ENCODE measurements at regions not wholly inside any gene's neighbourhood (a gene's known extent, or its start where the extent isn't known, plus 50 kb on each side); places are given as distances from the start of the nearest gene placed in this dataset.

- Histone ChIP-seq H3K27ac (ENCODE audit: low read length) (no peak overlapping the region), H3K4me2 (ENCODE audit: low read depth, low read length) (no peak overlapping the region), H3K79me2 (ENCODE audit: low read length) (no peaks in the 10 kb centered on the region), H3K27me3 (replicated peaks; ENCODE audit: insufficient read depth, low read length) (no peaks in the 10 kb centered on the region), H3K9me2 (replicated peaks; ENCODE audit: insufficient read depth, low read length) (no peaks in the 10 kb centered on the region), H3F3A (ENCODE audit: insufficient read depth, low read length) (no peaks in the 10 kb centered on the region), H3K4me3 (ENCODE audit: low read length) (no peak overlapping the region), H3K36me3 (replicated peaks; ENCODE audit: insufficient read depth, low read length) (no peaks in the 10 kb centered on the region), H3K9me3 (replicated peaks; ENCODE audit: insufficient read depth, low read length) (no peaks in the 10 kb centered on the region), H4K20me1 (ENCODE audit: insufficient read depth, low read length) (no peaks in the 10 kb centered on the region), H3K9ac (ENCODE audit: low read length) (no peak overlapping the region), H3K4me1 (ENCODE audit: low read length) (no peaks in the 10 kb centered on the region), H2AFZ (ENCODE audit: low read length) (no peak overlapping the region)
- no peak for DNase-seq
- no peak for TF ChIP-seq EZH2phosphoT487 (IDR thresholded peaks at IDR 0.05; ENCODE audit: low read length)
- no peak for TF ChIP-seq CTCF (IDR thresholded peaks at IDR 0.05; ENCODE audit: low read length)
- TF ChIP-seq EZH2 (optimal IDR thresholded peaks at IDR 0.05; ENCODE audit: low read depth, low read length): no peak
Measured at GRCh38 chr16:62933929-62934328, 897.7 kb upstream of the CDH8 start.

- DNase-seq: no peak
- H2AFZ ChIP-seq (ENCODE audit: low read length): no peak overlapping the region
- H3K9ac ChIP-seq (ENCODE audit: low read length): no peak overlapping the region
- no peak overlapping the region for H3K4me3 ChIP-seq (ENCODE audit: low read length)
- H3K9me3 ChIP-seq (replicated peaks; ENCODE audit: insufficient read depth, low read length): no peaks in the 10 kb centered on the region
- no peaks in the 10 kb centered on the region for H3K79me2 ChIP-seq (ENCODE audit: low read length)
- TF ChIP-seq EZH2 (optimal IDR thresholded peaks at IDR 0.05; ENCODE audit: low read depth, low read length) (no peak), CTCF (IDR thresholded peaks at IDR 0.05; ENCODE audit: low read length) (no peak), EZH2phosphoT487 (IDR thresholded peaks at IDR 0.05; ENCODE audit: low read length) (no peak)
- H3K27ac ChIP-seq (ENCODE audit: low read length): no peak overlapping the region
- H3K4me2 ChIP-seq (ENCODE audit: low read depth, low read length): no peak overlapping the region
- H3F3A ChIP-seq (ENCODE audit: insufficient read depth, low read length): no peaks in the 10 kb centered on the region
- H3K4me1 ChIP-seq (ENCODE audit: low read length): no peaks in the 10 kb centered on the region
- no peaks in the 10 kb centered on the region for H4K20me1 ChIP-seq (ENCODE audit: insufficient read depth, low read length)
- no peaks in the 10 kb centered on the region for H3K27me3 ChIP-seq (replicated peaks; ENCODE audit: insufficient read depth, low read length)
- no peaks in the 10 kb centered on the region for H3K9me2 ChIP-seq (replicated peaks; ENCODE audit: insufficient read depth, low read length)
- no peaks in the 10 kb centered on the region for H3K36me3 ChIP-seq (replicated peaks; ENCODE audit: insufficient read depth, low read length)
Measured at GRCh38 chr16:62929593-62929992, 893.4 kb upstream of the CDH8 start.

- Histone ChIP-seq H3K9ac (ENCODE audit: low read length) (no peak overlapping the region), H4K20me1 (ENCODE audit: insufficient read depth, low read length) (no peaks in the 10 kb centered on the region), H3K9me2 (replicated peaks; ENCODE audit: insufficient read depth, low read length) (no peaks in the 10 kb centered on the region), H3K9me3 (replicated peaks; ENCODE audit: insufficient read depth, low read length) (no peaks in the 10 kb centered on the region), H3K79me2 (ENCODE audit: low read length) (no peaks in the 10 kb centered on the region), H3K4me2 (ENCODE audit: low read depth, low read length) (no peak overlapping the region), H3K27me3 (replicated peaks; ENCODE audit: insufficient read depth, low read length) (no peaks in the 10 kb centered on the region), H3K27ac (ENCODE audit: low read length) (no peak overlapping the region), H3K36me3 (replicated peaks; ENCODE audit: insufficient read depth, low read length) (no peaks in the 10 kb centered on the region), H2AFZ (ENCODE audit: low read length) (no peak overlapping the region), H3K4me1 (ENCODE audit: low read length) (no peaks in the 10 kb centered on the region), H3F3A (ENCODE audit: insufficient read depth, low read length) (no peaks in the 10 kb centered on the region), H3K4me3 (ENCODE audit: low read length) (no peak overlapping the region)
- DNase-seq: no peak
- TF ChIP-seq EZH2phosphoT487 (IDR thresholded peaks at IDR 0.05; ENCODE audit: low read length) (no peak), CTCF (IDR thresholded peaks at IDR 0.05; ENCODE audit: low read length) (no peak), EZH2 (optimal IDR thresholded peaks at IDR 0.05; ENCODE audit: low read depth, low read length) (no peak)
Measured at GRCh38 chr16:62927122-62927521, 890.9 kb upstream of the CDH8 start.
